ENCODE measurements at regions not wholly inside any gene's neighbourhood (a gene's known extent, or its start where the extent isn't known, plus 50 kb on each side); places are given as distances from the start of the nearest gene placed in this dataset.
"Not testable (repeated sequence)": the region's sequence is repeated elsewhere in the genome, so short reads cannot be mapped to it uniquely, and the experiment has no call there.

GRCh38 chr10:31668326-31668725, 260.3 kb downstream of the ARHGAP12 start:
- Mint-ChIP-seq H3K36me3 (ENCODE audit: insufficient read depth) (no peaks in the 10 kb centered on the region), H3K27me3 (no peaks in the 10 kb centered on the region), H3K9me3 (peaks cover 6% of the 10 kb centered on the region), H3K4me1 (no peaks in the 10 kb centered on the region), H3K27ac (ENCODE audit: low read depth) (no peak overlapping the region), H3K4me3 (no peak overlapping the region)
- DNase-seq (ENCODE audit: low spot score in 2 of 2) (no peak), ATAC-seq (replicated peaks; ENCODE audit: extremely low read depth, poor library complexity, severe bottlenecking) (no peak)

- H3K27me3 Mint-ChIP-seq; ATAC-seq (replicated peaks; ENCODE audit: extremely low read depth, poor library complexity, severe bottlenecking); H3K27ac Mint-ChIP-seq (ENCODE audit: low read depth); DNase-seq (ENCODE audit: low spot score in 2 of 2); H3K9me3 Mint-ChIP-seq; H3K4me1 Mint-ChIP-seq; H3K4me3 Mint-ChIP-seq; H3K36me3 Mint-ChIP-seq (ENCODE audit: insufficient read depth): not testable (repeated sequence)
Observed at GRCh38 chr10:31665764-31666279, 262.8 kb downstream of the ARHGAP12 start.

- H3K4me3 Mint-ChIP-seq = no peak overlapping the region
- H3K9me3 Mint-ChIP-seq = no peaks in the 10 kb centered on the region
- no peaks in the 10 kb centered on the region for H3K4me1 Mint-ChIP-seq
- DNase-seq (ENCODE audit: low spot score in 2 of 2) (no peak), ATAC-seq (replicated peaks; ENCODE audit: extremely low read depth, poor library complexity, severe bottlenecking) (no peak)
- no peak overlapping the region for H3K27ac Mint-ChIP-seq (ENCODE audit: low read depth)
- H3K27me3 Mint-ChIP-seq = no peaks in the 10 kb centered on the region
- no peaks in the 10 kb centered on the region for H3K36me3 Mint-ChIP-seq (ENCODE audit: insufficient read depth)
Observed at GRCh38 chr10:31664803-31665202, 263.8 kb downstream of the ARHGAP12 start.

- H3K27me3 Mint-ChIP-seq; H3K9me3 Mint-ChIP-seq; DNase-seq (ENCODE audit: low spot score in 2 of 2); H3K27ac Mint-ChIP-seq (ENCODE audit: low read depth); H3K4me1 Mint-ChIP-seq; H3K36me3 Mint-ChIP-seq (ENCODE audit: insufficient read depth); ATAC-seq (replicated peaks; ENCODE audit: extremely low read depth, poor library complexity, severe bottlenecking); H3K4me3 Mint-ChIP-seq: not testable (repeated sequence)
Observed at GRCh38 chr10:31664071-31664470, 264.6 kb downstream of the ARHGAP12 start.

GRCh38 chr10:31660300-31660699, 268.3 kb downstream of the ARHGAP12 start:
- ATAC-seq (replicated peaks; ENCODE audit: extremely low read depth, poor library complexity, severe bottlenecking) (no peak), DNase-seq (ENCODE audit: low spot score in 2 of 2) (no peak)
- H3K27me3 Mint-ChIP-seq = no peaks in the 10 kb centered on the region
- no peaks in the 10 kb centered on the region for H3K4me1 Mint-ChIP-seq
- no peaks in the 10 kb centered on the region for H3K9me3 Mint-ChIP-seq
- H3K36me3 Mint-ChIP-seq (ENCODE audit: insufficient read depth) = no peaks in the 10 kb centered on the region
- no peak overlapping the region for H3K27ac Mint-ChIP-seq (ENCODE audit: low read depth)
- no peak overlapping the region for H3K4me3 Mint-ChIP-seq

- H3K27me3 Mint-ChIP-seq = no peaks in the 10 kb centered on the region
- DNase-seq (ENCODE audit: low spot score in 2 of 2) (no peak), ATAC-seq (replicated peaks; ENCODE audit: extremely low read depth, poor library complexity, severe bottlenecking) (no peak)
- H3K4me1 Mint-ChIP-seq = no peaks in the 10 kb centered on the region
- no peaks in the 10 kb centered on the region for H3K36me3 Mint-ChIP-seq (ENCODE audit: insufficient read depth)
- no peak overlapping the region for H3K27ac Mint-ChIP-seq (ENCODE audit: low read depth)
- no peaks in the 10 kb centered on the region for H3K9me3 Mint-ChIP-seq
- H3K4me3 Mint-ChIP-seq = no peak overlapping the region
Observed at GRCh38 chr10:31659665-31660064, 269.0 kb downstream of the ARHGAP12 start.

- no peaks in the 10 kb centered on the region for H3K36me3 Mint-ChIP-seq (ENCODE audit: insufficient read depth)
- H3K4me3 Mint-ChIP-seq = no peak overlapping the region
- no peaks in the 10 kb centered on the region for H3K9me3 Mint-ChIP-seq
- no peaks in the 10 kb centered on the region for H3K4me1 Mint-ChIP-seq
- DNase-seq (ENCODE audit: low spot score in 2 of 2) (no peak), ATAC-seq (replicated peaks; ENCODE audit: extremely low read depth, poor library complexity, severe bottlenecking) (no peak)
- H3K27me3 Mint-ChIP-seq = peaks cover 19% of the 10 kb centered on the region
- no peak overlapping the region for H3K27ac Mint-ChIP-seq (ENCODE audit: low read depth)
Observed at GRCh38 chr10:31657434-31657872, 271.2 kb downstream of the ARHGAP12 start.

- Mint-ChIP-seq H3K4me3 (no peak overlapping the region), H3K27me3 (peaks cover 24% of the 10 kb centered on the region), H3K36me3 (ENCODE audit: insufficient read depth) (no peaks in the 10 kb centered on the region), H3K9me3 (no peaks in the 10 kb centered on the region), H3K4me1 (no peaks in the 10 kb centered on the region), H3K27ac (ENCODE audit: low read depth) (no peak overlapping the region)
- ATAC-seq (replicated peaks; ENCODE audit: extremely low read depth, poor library complexity, severe bottlenecking) (no peak), DNase-seq (ENCODE audit: low spot score in 2 of 2) (no peak)
Observed at GRCh38 chr10:31656851-31657433, 271.7 kb downstream of the ARHGAP12 start.

- ATAC-seq (replicated peaks; ENCODE audit: extremely low read depth, poor library complexity, severe bottlenecking) (no peak), DNase-seq (ENCODE audit: low spot score in 2 of 2) (no peak)
- H3K36me3 Mint-ChIP-seq (ENCODE audit: insufficient read depth) = no peaks in the 10 kb centered on the region
- H3K4me3 Mint-ChIP-seq = no peak overlapping the region
- peaks cover 47% of the 10 kb centered on the region for H3K27me3 Mint-ChIP-seq
- no peaks in the 10 kb centered on the region for H3K4me1 Mint-ChIP-seq
- H3K9me3 Mint-ChIP-seq = no peaks in the 10 kb centered on the region
- no peak overlapping the region for H3K27ac Mint-ChIP-seq (ENCODE audit: low read depth)
Observed at GRCh38 chr10:31652038-31652437, 276.6 kb downstream of the ARHGAP12 start.

- H3K4me3 Mint-ChIP-seq = no peak overlapping the region
- no peaks in the 10 kb centered on the region for H3K4me1 Mint-ChIP-seq
- no peaks in the 10 kb centered on the region for H3K9me3 Mint-ChIP-seq
- H3K27ac Mint-ChIP-seq (ENCODE audit: low read depth) = no peak overlapping the region
- ATAC-seq (replicated peaks; ENCODE audit: extremely low read depth, poor library complexity, severe bottlenecking) (no peak), DNase-seq (ENCODE audit: low spot score in 2 of 2) (no peak)
- H3K27me3 Mint-ChIP-seq = peaks cover 55% of the 10 kb centered on the region
- no peaks in the 10 kb centered on the region for H3K36me3 Mint-ChIP-seq (ENCODE audit: insufficient read depth)
Observed at GRCh38 chr10:31650010-31650409, 278.6 kb downstream of the ARHGAP12 start.

GRCh38 chr10:31648966-31649365, 279.7 kb downstream of the ARHGAP12 start:
- DNase-seq (ENCODE audit: low spot score in 2 of 2) = no peak
- Mint-ChIP-seq H3K4me3 (no peak overlapping the region), H3K9me3 (no peaks in the 10 kb centered on the region), H3K27ac (ENCODE audit: low read depth) (no peak overlapping the region), H3K27me3 (peaks cover 59% of the 10 kb centered on the region), H3K36me3 (ENCODE audit: insufficient read depth) (no peaks in the 10 kb centered on the region), H3K4me1 (no peaks in the 10 kb centered on the region)
- ATAC-seq (replicated peaks; ENCODE audit: extremely low read depth, poor library complexity, severe bottlenecking) = no peak

- H3K27ac Mint-ChIP-seq (ENCODE audit: low read depth) = no peak overlapping the region
- no peaks in the 10 kb centered on the region for H3K4me1 Mint-ChIP-seq
- DNase-seq (ENCODE audit: low spot score in 2 of 2) = no peak
- no peak for ATAC-seq (replicated peaks; ENCODE audit: extremely low read depth, poor library complexity, severe bottlenecking)
- H3K36me3 Mint-ChIP-seq (ENCODE audit: insufficient read depth) = no peaks in the 10 kb centered on the region
- no peaks in the 10 kb centered on the region for H3K9me3 Mint-ChIP-seq
- peaks cover 60% of the 10 kb centered on the region for H3K27me3 Mint-ChIP-seq
- no peak overlapping the region for H3K4me3 Mint-ChIP-seq
Observed at GRCh38 chr10:31647861-31648260, 280.8 kb downstream of the ARHGAP12 start.

- Mint-ChIP-seq H3K4me3 (no peak overlapping the region), H3K27me3 (peaks cover 57% of the 10 kb centered on the region)
Observed at GRCh38 chr10:31646519-31646918, 282.1 kb downstream of the ARHGAP12 start.

More at GRCh38 chr10:31646519-31646918, 282.1 kb downstream of the ARHGAP12 start:
- H3K4me1 Mint-ChIP-seq = no peaks in the 10 kb centered on the region
- DNase-seq (ENCODE audit: low spot score in 2 of 2) = no peak
- H3K36me3 Mint-ChIP-seq (ENCODE audit: insufficient read depth) = no peaks in the 10 kb centered on the region
- H3K9me3 Mint-ChIP-seq = no peaks in the 10 kb centered on the region
- no peak overlapping the region for H3K27ac Mint-ChIP-seq (ENCODE audit: low read depth)
- ATAC-seq (replicated peaks; ENCODE audit: extremely low read depth, poor library complexity, severe bottlenecking) = no peak

Data from central memory CD8-positive, alpha-beta T cell (primary cell).